ENCODE measurements at regions not wholly inside any gene's neighbourhood (a gene's known extent, or its start where the extent isn't known, plus 50 kb on each side); places are given as distances from the start of the nearest gene placed in this dataset.
"Not testable (repeated sequence)": the region's sequence is repeated elsewhere in the genome, so short reads cannot be mapped to it uniquely, and the experiment has no call there.

- no peak for DNase-seq (ENCODE audit: low spot score)
- in situ Hi-C loops (cut with MboI; ENCODE audit: low sequenced_read_pairs, unreplicated experiment) = no loop called here
- TF ChIP-seq CTCF (IDR thresholded peaks at IDR 0.05; ENCODE audit: borderline replicate concordance, control extremely low read depth, extremely low read depth, insufficient read depth, missing control alignments) = no peak
Measured at GRCh38 chr22:25413620-25414019, 150.9 kb upstream of the GRK3 start.

GRCh38 chr22:25415731-25416130 is 148.7 kb upstream of the GRK3 start:
- in situ Hi-C loops (cut with MboI; ENCODE audit: low sequenced_read_pairs, unreplicated experiment); DNase-seq (ENCODE audit: low spot score): not testable (repeated sequence)

- in situ Hi-C loops (cut with MboI; ENCODE audit: low sequenced_read_pairs, unreplicated experiment); DNase-seq (ENCODE audit: low spot score): not testable (repeated sequence)
Measured at GRCh38 chr22:25417826-25418225, 146.6 kb upstream of the GRK3 start.

GRCh38 chr22:25419247-25420113 is 145.0 kb upstream of the GRK3 start:
- no peak for DNase-seq (ENCODE audit: low spot score)

GRCh38 chr22:25420114-25420441 is 144.4 kb upstream of the GRK3 start:
- in situ Hi-C loops (cut with MboI; ENCODE audit: low sequenced_read_pairs, unreplicated experiment); DNase-seq (ENCODE audit: low spot score): not testable (repeated sequence)

More at GRCh38 chr22:25419247-25420113, 145.0 kb upstream of the GRK3 start:
- no peak for TF ChIP-seq CTCF (IDR thresholded peaks at IDR 0.05; ENCODE audit: borderline replicate concordance, control extremely low read depth, extremely low read depth, insufficient read depth, missing control alignments)
- in situ Hi-C loops (cut with MboI; ENCODE audit: low sequenced_read_pairs, unreplicated experiment) = no loop called here

GRCh38 chr22:25420471-25420924 is 144.0 kb upstream of the GRK3 start:
- in situ Hi-C loops (cut with MboI; ENCODE audit: low sequenced_read_pairs, unreplicated experiment) = no loop called here
- no peak for TF ChIP-seq CTCF (IDR thresholded peaks at IDR 0.05; ENCODE audit: borderline replicate concordance, control extremely low read depth, extremely low read depth, insufficient read depth, missing control alignments)
- no peak for DNase-seq (ENCODE audit: low spot score)

- no peak for TF ChIP-seq CTCF (IDR thresholded peaks at IDR 0.05; ENCODE audit: borderline replicate concordance, control extremely low read depth, extremely low read depth, insufficient read depth, missing control alignments)
- DNase-seq (ENCODE audit: low spot score) = peak; percentile 50
- in situ Hi-C loops (cut with MboI; ENCODE audit: low sequenced_read_pairs, unreplicated experiment) = no loop called here
Measured at GRCh38 chr22:25420925-25421904, 143.3 kb upstream of the GRK3 start.
